H1 (cell line): ENCODE measurements at regions not wholly inside any gene's neighbourhood (a gene's known extent, or its start where the extent isn't known, plus 50 kb on each side); places are given as distances from the start of the nearest gene placed in this dataset.

ENCODE experiments used
- CTCF ChIA-PET: fragments of 300-600 bp; sonication (Branson Sonifier 250); formaldehyde crosslinking; loops from one replicate; lab custom pipeline; 2021; ENCODE audit not compliant: partially characterized antibody; lab: Charles Lee
- POLR2A ChIA-PET: fragments of 300-600 bp; sonication (Branson Sonifier 250); formaldehyde crosslinking; loops from one replicate; lab custom pipeline; 2021; ENCODE audit warnings: inconsistent platforms; ENCODE audit not compliant: partially characterized antibody; lab: Charles Lee
- DNase-seq, 2 experiments: peaks; one replicate each; pipeline versions ENCODE4 v3.0.0 to v3.0.0-alpha.2; 2010 to 2022; ENCODE audit warnings: low spot score in 2 of 2, low read depth in 1 of 2, mixed read lengths in 1 of 2
- FAIRE-seq: peaks from 2 replicates; lab custom pipeline; 2011; peaks lifted over from hg19 to GRCh38; lab: Jason Lieb, UNC
- H2AFZ ChIP-seq: 2 replicates; pipeline ENCODE4 v1.8.1; 2012; ENCODE audit warnings: low read length, inconsistent platforms
- H2AK5ac ChIP-seq: 2 replicates; pipeline ENCODE4 v1.6.1; 2013; ENCODE audit warnings: low read depth, low read length
- H2BK120ac ChIP-seq: replicated peaks from 2 replicates; pipeline ENCODE3; 2013; ENCODE audit warnings: low read depth, low read length, inconsistent platforms
- H2BK12ac ChIP-seq: 2 replicates; pipeline ENCODE4 v1.6.1; 2013; ENCODE audit warnings: low read depth, low read length
- H2BK15ac ChIP-seq: 2 replicates; pipeline ENCODE4 v1.6.1; 2013; ENCODE audit warnings: low read length
- H2BK20ac ChIP-seq: 2 replicates; pipeline ENCODE4 v1.6.1; 2013; ENCODE audit warnings: low read length
- H2BK5ac ChIP-seq: 2 replicates; pipeline ENCODE4 v1.6.1; 2013; ENCODE audit warnings: low read depth, low read length
- H3K14ac ChIP-seq: 2 replicates; pipeline ENCODE4 v1.6.1; 2013; ENCODE audit warnings: inconsistent platforms; ENCODE audit not compliant: insufficient read length
- H3K18ac ChIP-seq: 2 replicates; pipeline ENCODE4 v1.6.1; 2013; ENCODE audit warnings: low read length; ENCODE audit errors: extremely low read depth
- H3K23ac ChIP-seq: 2 replicates; pipeline ENCODE4 v1.6.1; 2013; ENCODE audit warnings: inconsistent platforms; ENCODE audit not compliant: insufficient read length
- H3K23me2 ChIP-seq: 2 replicates; pipeline ENCODE4 v1.6.1; 2013; ENCODE audit warnings: low read depth, low read length
- H3K27ac ChIP-seq: 2 replicates; pipeline ENCODE4 v1.6.1; 2011; ENCODE audit warnings: low read depth, low read length, inconsistent platforms
- H3K27me3 ChIP-seq, 4 experiments: replicated peaks in 1 of 4; 1 replicate in 1 of 4; 2 replicates in 3 of 4; pipeline versions ENCODE4 v1.6.1 to v1.8.1; 2011 to 2013; ENCODE audit warnings: low read length in 3 of 4, mild to moderate bottlenecking in 3 of 4, inconsistent platforms in 2 of 4, mixed read lengths in 2 of 4, moderate library complexity in 1 of 4; ENCODE audit not compliant: control insufficient read depth in 3 of 4, insufficient read depth in 3 of 4; ENCODE audit errors: extremely low read depth in 1 of 4
- H3K36me3 ChIP-seq, 4 experiments: 2 replicates each; pipeline versions ENCODE4 v1.6.1 to v1.8.1; 2011 to 2013; ENCODE audit warnings: mild to moderate bottlenecking in 4 of 4, low read length in 3 of 4, moderate library complexity in 2 of 4, control low read depth in 1 of 4, inconsistent platforms in 1 of 4; ENCODE audit not compliant: insufficient read depth in 4 of 4, control insufficient read depth in 2 of 4
- H3K4ac ChIP-seq: replicated peaks from 2 replicates; pipeline ENCODE3; 2013; ENCODE audit warnings: low read length, low read depth, mixed read lengths, inconsistent platforms; ENCODE audit not compliant: insufficient read length
- H3K4me1 ChIP-seq, 4 experiments: replicated peaks in 1 of 4; 1 replicate in 1 of 4; 2 replicates in 3 of 4; pipeline versions ENCODE4 v1.6.1 to v1.8.1; 2011 to 2013; ENCODE audit warnings: low read length in 3 of 4, inconsistent platforms in 2 of 4, mixed read lengths in 1 of 4; ENCODE audit not compliant: insufficient read depth in 4 of 4, control insufficient read depth in 3 of 4
- H3K4me2 ChIP-seq, 2 experiments: 2 replicates each; pipeline versions ENCODE4 v1.6.1 to v1.8.1; 2011 to 2013; ENCODE audit warnings: low read depth in 2 of 2, low read length in 2 of 2, control low read depth in 1 of 2, inconsistent platforms in 1 of 2, mild to moderate bottlenecking in 1 of 2; ENCODE audit not compliant: insufficient read depth in 1 of 2
- H3K4me3 ChIP-seq, 4 experiments: fragments of 200-600, 300-600 bp in 1 of 4; sonication (generic), shearing (Covaris generic), sonication (Bioruptor Twin) in 1 of 4; 2 replicates each; pipeline versions ENCODE4 v1.5.1 to v1.8.1; 2011 to 2016; ENCODE audit warnings: low read length in 4 of 4, low read depth in 3 of 4, control low read depth in 2 of 4, inconsistent platforms in 2 of 4, mild to moderate bottlenecking in 2 of 4, mixed read lengths in 1 of 4, moderate library complexity in 1 of 4; ENCODE audit not compliant: insufficient read depth in 2 of 4; ENCODE audit errors: extremely low read depth in 1 of 4
- H3K56ac ChIP-seq: replicated peaks from 2 replicates; pipeline ENCODE3; 2013; ENCODE audit warnings: low read depth, mild to moderate bottlenecking, mixed read lengths, low read length, inconsistent platforms; ENCODE audit not compliant: insufficient read length
- H3K79me1 ChIP-seq: 2 replicates; pipeline ENCODE4 v1.6.1; 2013; ENCODE audit warnings: low read depth, low read length, control low read depth
- H3K79me2 ChIP-seq, 2 experiments: 2 replicates each; pipeline versions ENCODE4 v1.6.1 to v1.8.1; 2012 to 2013; ENCODE audit warnings: low read length in 2 of 2, mild to moderate bottlenecking in 2 of 2, inconsistent platforms in 1 of 2; ENCODE audit not compliant: insufficient read depth in 2 of 2, control insufficient read depth in 1 of 2
- H3K9ac ChIP-seq, 4 experiments: replicated peaks in 1 of 4; 1 replicate in 1 of 4; 2 replicates in 3 of 4; pipeline versions ENCODE4 v1.6.1 to v1.8.1; 2011 to 2013; ENCODE audit warnings: low read depth in 3 of 4, low read length in 3 of 4, control low read depth in 2 of 4, mild to moderate bottlenecking in 2 of 4, moderate library complexity in 2 of 4, inconsistent platforms in 1 of 4; ENCODE audit errors: extremely low read depth in 1 of 4
- H3K9me3 ChIP-seq, 2 experiments: 2 replicates each; pipeline versions ENCODE4 v1.6.1 to v1.8.1; 2012 to 2013; ENCODE audit warnings: mild to moderate bottlenecking in 2 of 2, moderate library complexity in 2 of 2, control low read depth in 1 of 2, inconsistent platforms in 1 of 2, low read depth in 1 of 2, low read length in 1 of 2, mixed read lengths in 1 of 2; ENCODE audit not compliant: insufficient read depth in 2 of 2
- H4K20me1 ChIP-seq, 2 experiments: replicated peaks in 1 of 2; 2 replicates each; pipeline versions ENCODE3 to v1.8.1; 2011 to 2013; ENCODE audit warnings: inconsistent platforms in 2 of 2, low read length in 2 of 2, mild to moderate bottlenecking in 1 of 2; ENCODE audit not compliant: insufficient read depth in 2 of 2, control insufficient read depth in 1 of 2
- H4K5ac ChIP-seq: 2 replicates; pipeline ENCODE4 v1.6.1; 2013; ENCODE audit warnings: low read length, low read depth, mixed read lengths, inconsistent platforms; ENCODE audit not compliant: insufficient read length
- H4K8ac ChIP-seq: 2 replicates; pipeline ENCODE4 v1.8.0; 2013; ENCODE audit warnings: mild to moderate bottlenecking, moderate library complexity, low read length, inconsistent platforms; ENCODE audit not compliant: insufficient read depth; ENCODE audit errors: extremely low read depth
- H4K91ac ChIP-seq: replicated peaks from 2 replicates; pipeline ENCODE3; 2013; ENCODE audit warnings: low read length, mixed read lengths, inconsistent platforms; ENCODE audit not compliant: insufficient read length
- CHD2 ChIP-seq: IDR thresholded peaks from 2 replicates; pipeline ENCODE4 v1.6.1; 2012; ENCODE audit warnings: low read length, improper control_type of control experiment
- CTBP2 ChIP-seq: IDR thresholded peaks from 2 replicates; pipeline ENCODE4 v1.7.0; 2011; ENCODE audit warnings: borderline replicate concordance, mild to moderate bottlenecking, moderate library complexity, mixed read lengths, low read length; ENCODE audit not compliant: insufficient read depth, insufficient read length
- GTF2F1 ChIP-seq: IDR thresholded peaks from 2 replicates; pipeline ENCODE4 v1.6.1; 2012; ENCODE audit warnings: low read depth, low read length, improper control_type of control experiment, borderline replicate concordance
- HDAC6 ChIP-seq: IDR thresholded peaks from one replicate; pipeline ENCODE4 v1.7.1; 2012; ENCODE audit warnings: low read depth, mild to moderate bottlenecking, inconsistent platforms, low read length, moderate library complexity
- POU5F1 ChIP-seq: IDR thresholded peaks from 2 replicates; pipeline ENCODE4 v1.6.1; 2011; ENCODE audit warnings: low read depth, mild to moderate bottlenecking, low read length, moderate library complexity
- RFX5 ChIP-seq: IDR thresholded peaks from 2 replicates; pipeline ENCODE4 v1.6.1; 2011; ENCODE audit warnings: low read depth, low read length, improper control_type of control experiment, borderline replicate concordance
- SP1 ChIP-seq: IDR thresholded peaks from 2 replicates; pipeline ENCODE4 v1.6.1; 2011; ENCODE audit warnings: low read depth, low read length
- WGBS, 2 experiments: shearing (Covaris generic) in 1 of 2; methylation state at CpG; one replicate each; pipeline versions ENCODE4 v1.1.6 to v1.1.7; 2013 to 2015; ENCODE audit warnings: low lambda C conversion rate in 2 of 2, mixed read lengths in 2 of 2, inconsistent platforms in 1 of 2, low coverage in 1 of 2, missing lambda C conversion rate in 1 of 2; ENCODE audit not compliant: insufficient replicate concordance in 2 of 2, insufficient coverage in 1 of 2, insufficient read length in 1 of 2; ENCODE audit errors: extremely low coverage in 1 of 2, missing lambda C conversion rate in 1 of 2; 5-methylcytosine and 5-hydroxymethylcytosine counted together

- H4K20me1 ChIP-seq, result no peaks in the 10 kb centered on the region
- CTCF ChIA-PET, result interaction anchor here (1.1 to 2.8 kb wide), 4 partner anchors 14 to 173 kb away, joined by 3 to 7 read pairs (median 4); no protein-coding TSS in a partner anchor
- no peak for FAIRE-seq
- TF ChIP-seq POU5F1 (no peak), CHD2 (no peak), CTBP2 (no peak), HDAC6 (no peak), RFX5 (no peak), SP1 (no peak), GTF2F1 (no peak)
Observed at GRCh38 chr3:194856296-194856695, 170.6 kb downstream of the FAM43A start.

More at GRCh38 chr3:194856296-194856695, 170.6 kb downstream of the FAM43A start:
- Histone ChIP-seq H4K8ac (peak overlapping the region; percentile 36; the same call in 1 of the 2 replicates), H2BK120ac (no peak overlapping the region), H4K5ac (no peak overlapping the region), H2BK5ac (no peak overlapping the region), H3K23me2 (no peaks in the 10 kb centered on the region; the same call in 1 of the 2 replicates), H3K4me3 (no peak overlapping the region), H2AK5ac (no peak overlapping the region), H3K4me1 (peaks cover 0 to 8% (median 0%) of the 10 kb centered on the region in 4 experiments; a peak in 2 of 7 replicates), H2BK20ac (no peak overlapping the region), H3K9me3 (no peaks in the 10 kb centered on the region), H2AFZ (peak overlapping the region; percentile 76; the same call in 1 of the 2 replicates), H3K4ac (no peak overlapping the region), H3K36me3 (no peaks in the 10 kb centered on the region), H2BK15ac (no peak overlapping the region), H3K14ac (no peak overlapping the region), H3K9ac (no peak overlapping the region), H3K18ac (no peak overlapping the region), H3K56ac (no peak overlapping the region), H2BK12ac (no peak overlapping the region), H3K27ac (no peak overlapping the region), H3K4me2 (no peak overlapping the region), H3K27me3 (no peaks in the 10 kb centered on the region), H3K23ac (no peak overlapping the region), H4K91ac (no peak overlapping the region), H3K79me2 (no peaks in the 10 kb centered on the region), H3K79me1 (no peaks in the 10 kb centered on the region)
- WGBS, 2 experiments, result 89% methylated on average over 7 of the region's 7 CpGs; no CpG with 5 or more reads in 1 of the 2 experiments
- no peak for DNase-seq
- POLR2A ChIA-PET, result no interaction called here
